Chondrocyte (in vitro differentiated cells): ENCODE measurements at regions not wholly inside any gene's neighbourhood (a gene's known extent, or its start where the extent isn't known, plus 50 kb on each side); places are given as distances from the start of the nearest gene placed in this dataset.
"Not testable (repeated sequence)": the region's sequence is repeated elsewhere in the genome, so short reads cannot be mapped to it uniquely, and the experiment has no call there.

Source experiments
- DNase-seq: peaks from one replicate; pipeline ENCODE4 v3.0.0; 2021; ENCODE audit warnings: mixed read lengths, low spot score
- H3K27ac Mint-ChIP-seq: one replicate; pipeline ENCODE4 v1.8.0; 2021; ENCODE audit warnings: mild to moderate bottlenecking, moderate library complexity, mixed read lengths; ENCODE audit not compliant: unreplicated experiment
- H3K27me3 Mint-ChIP-seq: 2 replicates; pipeline ENCODE4 v1.8.0; 2021; ENCODE audit warnings: low read depth, mixed read lengths
- H3K36me3 Mint-ChIP-seq: 2 replicates; pipeline ENCODE4 v1.8.0; 2021; ENCODE audit warnings: low read depth, mixed read lengths
- H3K4me1 Mint-ChIP-seq: 2 replicates; pipeline ENCODE4 v1.8.0; 2021; ENCODE audit warnings: low read depth, mild to moderate bottlenecking, mixed read lengths
- H3K4me3 Mint-ChIP-seq: one replicate; pipeline ENCODE4 v1.8.0; 2021; ENCODE audit warnings: mild to moderate bottlenecking, moderate library complexity, mixed read lengths; ENCODE audit not compliant: unreplicated experiment
- H3K9me3 Mint-ChIP-seq: 2 replicates; pipeline ENCODE4 v1.8.0; 2021; ENCODE audit warnings: low read depth, mixed read lengths
- TF ChIP-seq, protein P1 (sequence below): fragments of 200-600 bp; sonication (generic); IDR thresholded peaks from 2 replicates; pipeline ENCODE4 v1.5.0; 2021; ENCODE audit warnings: antibody characterized with exemption, mild to moderate bottlenecking, moderate library complexity

GRCh38 chr10:2196272-2196671 lies 458.9 kb upstream of the ADARB2 start:
- H3K4me3 Mint-ChIP-seq, result no peak overlapping the region
- TF ChIP-seq, protein P1, sequence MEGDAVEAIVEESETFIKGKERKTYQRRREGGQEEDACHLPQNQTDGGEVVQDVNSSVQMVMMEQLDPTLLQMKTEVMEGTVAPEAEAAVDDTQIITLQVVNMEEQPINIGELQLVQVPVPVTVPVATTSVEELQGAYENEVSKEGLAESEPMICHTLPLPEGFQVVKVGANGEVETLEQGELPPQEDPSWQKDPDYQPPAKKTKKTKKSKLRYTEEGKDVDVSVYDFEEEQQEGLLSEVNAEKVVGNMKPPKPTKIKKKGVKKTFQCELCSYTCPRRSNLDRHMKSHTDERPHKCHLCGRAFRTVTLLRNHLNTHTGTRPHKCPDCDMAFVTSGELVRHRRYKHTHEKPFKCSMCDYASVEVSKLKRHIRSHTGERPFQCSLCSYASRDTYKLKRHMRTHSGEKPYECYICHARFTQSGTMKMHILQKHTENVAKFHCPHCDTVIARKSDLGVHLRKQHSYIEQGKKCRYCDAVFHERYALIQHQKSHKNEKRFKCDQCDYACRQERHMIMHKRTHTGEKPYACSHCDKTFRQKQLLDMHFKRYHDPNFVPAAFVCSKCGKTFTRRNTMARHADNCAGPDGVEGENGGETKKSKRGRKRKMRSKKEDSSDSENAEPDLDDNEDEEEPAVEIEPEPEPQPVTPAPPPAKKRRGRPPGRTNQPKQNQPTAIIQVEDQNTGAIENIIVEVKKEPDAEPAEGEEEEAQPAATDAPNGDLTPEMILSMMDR, result no peak
- H3K27ac Mint-ChIP-seq, result no peak overlapping the region
- H3K36me3 Mint-ChIP-seq, result no peaks in the 10 kb centered on the region
- H3K4me1 Mint-ChIP-seq, result no peaks in the 10 kb centered on the region
- no peak for DNase-seq
- H3K9me3 Mint-ChIP-seq, result peaks cover 13% of the 10 kb centered on the region
- no peaks in the 10 kb centered on the region for H3K27me3 Mint-ChIP-seq

DNA sequence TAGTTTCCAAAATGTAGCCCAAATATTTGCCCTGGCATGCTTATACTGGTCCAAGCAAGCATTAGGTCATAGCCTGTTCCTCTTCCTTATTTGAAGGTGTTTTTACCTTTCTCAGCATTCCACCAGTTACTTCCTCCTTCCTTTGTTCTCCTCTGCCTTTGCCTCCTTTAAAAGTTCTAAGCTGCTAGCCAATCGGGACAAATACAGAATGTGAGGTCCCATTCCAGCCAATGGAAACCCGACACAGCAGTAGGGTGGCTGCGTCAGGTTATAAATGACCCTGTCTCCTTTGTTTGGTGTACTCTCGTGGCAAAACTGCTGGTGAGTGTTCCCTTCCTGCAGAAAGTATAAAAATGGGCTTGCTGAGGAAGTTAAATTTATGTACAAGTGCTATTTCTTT lies 452.0 kb upstream of the ADARB2 start:
- H3K27me3 Mint-ChIP-seq, H3K4me1 Mint-ChIP-seq, DNase-seq, H3K4me3 Mint-ChIP-seq, H3K36me3 Mint-ChIP-seq, H3K27ac Mint-ChIP-seq, H3K9me3 Mint-ChIP-seq: not testable (repeated sequence)

- Mint-ChIP-seq H3K4me1 (no peaks in the 10 kb centered on the region), H3K9me3 (peaks cover 5% of the 10 kb centered on the region), H3K27ac (no peak overlapping the region), H3K36me3 (no peaks in the 10 kb centered on the region), H3K4me3 (no peak overlapping the region), H3K27me3 (peaks cover 2% of the 10 kb centered on the region)
- no peak for DNase-seq
- TF ChIP-seq, protein P1, result no peak
Observed at GRCh38 chr10:2188371-2188770, 451.0 kb upstream of the ADARB2 start.

GRCh38 chr10:2173327-2173726 lies 436.0 kb upstream of the ADARB2 start:
- DNase-seq, result no peak
- Mint-ChIP-seq H3K4me3 (no peak overlapping the region), H3K36me3 (no peaks in the 10 kb centered on the region), H3K4me1 (no peaks in the 10 kb centered on the region), H3K27ac (no peak overlapping the region), H3K27me3 (peaks cover 8% of the 10 kb centered on the region), H3K9me3 (no peaks in the 10 kb centered on the region)
- TF ChIP-seq, protein P1, result no peak

GRCh38 chr10:2165771-2166460 lies 428.6 kb upstream of the ADARB2 start:
- Mint-ChIP-seq H3K36me3 (no peaks in the 10 kb centered on the region), H3K9me3 (no peaks in the 10 kb centered on the region), H3K27ac (no peak overlapping the region), H3K27me3 (no peaks in the 10 kb centered on the region), H3K4me3 (no peak overlapping the region), H3K4me1 (no peaks in the 10 kb centered on the region)
- TF ChIP-seq, protein P1, result no peak
- no peak for DNase-seq

- peaks cover 2% of the 10 kb centered on the region for H3K27me3 Mint-ChIP-seq
- H3K4me3 Mint-ChIP-seq, result no peak overlapping the region
- TF ChIP-seq, protein P1, result no peak
- DNase-seq, result no peak
- H3K4me1 Mint-ChIP-seq, result no peaks in the 10 kb centered on the region
- H3K9me3 Mint-ChIP-seq, result no peaks in the 10 kb centered on the region
- H3K36me3 Mint-ChIP-seq, result no peaks in the 10 kb centered on the region
- no peak overlapping the region for H3K27ac Mint-ChIP-seq
Observed at GRCh38 chr10:2150288-2150687, 413.0 kb upstream of the ADARB2 start.
